ENCODE measurements at regions not wholly inside any gene's neighbourhood (a gene's known extent, or its start where the extent isn't known, plus 50 kb on each side); places are given as distances from the start of the nearest gene placed in this dataset.

GRCh38 chr4:31083456-31083855, 363.3 kb downstream of the PCDH7 start:
- TF ChIP-seq YY1 (IDR thresholded peaks at IDR 0.05; ENCODE audit: low read depth) (no peak), REST (IDR thresholded peaks at IDR 0.05; ENCODE audit: low read depth) (no peak), RAD21 (IDR thresholded peaks at IDR 0.05; ENCODE audit: low read depth) (no peak), EP300 (IDR thresholded peaks at IDR 0.05; ENCODE audit: borderline replicate concordance) (no peak), MAX (IDR thresholded peaks at IDR 0.05) (no peak), CREB1 (IDR thresholded peaks at IDR 0.05; ENCODE audit: low read depth) (no peak)
